B cell (primary cell): ENCODE measurements at regions not wholly inside any gene's neighbourhood (a gene's known extent, or its start where the extent isn't known, plus 50 kb on each side); places are given as distances from the start of the nearest gene placed in this dataset.
"Not testable (repeated sequence)": the region's sequence is repeated elsewhere in the genome, so short reads cannot be mapped to it uniquely, and the experiment has no call there.

Experiments
- ATAC-seq: fragments of 200-7000 bp; cut with Tn5 transposase; one replicate; pipeline ENCODE4 v1.10.0; 2021; ENCODE audit warnings: low read depth, mild to moderate bottlenecking, moderate number of reproducible peaks, moderate library complexity
- CTCF ChIA-PET: fragments of 350-600 bp; sonication (Branson Sonifier 250); formaldehyde crosslinking; loops from one replicate; lab custom pipeline; 2021; ENCODE audit warnings: antibody characterized with exemption, inconsistent platforms; lab: Charles Lee
- POLR2A ChIA-PET: fragments of 350-600 bp; sonication (Branson Sonifier 250); formaldehyde crosslinking; loops from one replicate; lab custom pipeline; 2021; ENCODE audit warnings: antibody characterized with exemption; lab: Charles Lee
- DNase-seq: peaks from one replicate; pipeline ENCODE4 v3.0.0; 2013
- H2AFZ ChIP-seq: 2 replicates; pipeline ENCODE4 v1.6.1; 2012; ENCODE audit warnings: mild to moderate bottlenecking, low read depth, low read length; ENCODE audit not compliant: insufficient read depth, poor library complexity, severe bottlenecking
- H3K27ac ChIP-seq, 2 donors: 1 replicate in 1 of 2; 2 replicates in 1 of 2; pipeline ENCODE4 v1.5.1; 2012 to 2013; ENCODE audit warnings: low read length in 2 of 2, mild to moderate bottlenecking in 2 of 2, moderate library complexity in 1 of 2
- H3K27me3 ChIP-seq, 4 experiments: fragments of 200-600 bp in 1 of 4; sonication (generic) in 1 of 4; replicated peaks in 1 of 4; 1 replicate in 2 of 4; 2 replicates in 2 of 4; pipeline versions ENCODE4 v1.6.1 to v1.7.0; 2013 to 2016; ENCODE audit warnings: low read length in 3 of 4, mild to moderate bottlenecking in 2 of 4, mixed read lengths in 1 of 4, moderate library complexity in 1 of 4; ENCODE audit not compliant: insufficient read depth in 4 of 4, control insufficient read depth in 3 of 4; ENCODE audit errors: control extremely low read depth in 1 of 4
- H3K36me3 ChIP-seq, 2 experiments: replicated peaks in 1 of 2; 1 replicate in 1 of 2; 2 replicates in 1 of 2; pipeline versions ENCODE4 v1.6.1 to v1.7.1; 2013; ENCODE audit warnings: low read length in 1 of 2; ENCODE audit not compliant: insufficient read depth in 2 of 2, control insufficient read depth in 1 of 2; ENCODE audit errors: control extremely low read depth in 1 of 2, extremely low read depth in 1 of 2
- H3K4me1 ChIP-seq, 2 donors: fragments of 200-600 bp in 1 of 2; sonication (generic) in 1 of 2; 1 replicate in 1 of 2; 2 replicates in 1 of 2; pipeline versions ENCODE4 v1.5.1 to v1.6.1; 2013 to 2017; ENCODE audit warnings: low read length in 2 of 2; ENCODE audit not compliant: control insufficient read depth in 2 of 2, insufficient read depth in 2 of 2
- H3K4me2 ChIP-seq: replicated peaks from 2 replicates; pipeline ENCODE3; 2012; ENCODE audit warnings: mild to moderate bottlenecking, low read depth, low read length; ENCODE audit not compliant: poor library complexity, severe bottlenecking
- H3K4me3 ChIP-seq, 5 experiments: fragments of 200-600 bp in 1 of 5; sonication (generic) in 1 of 5; 1 replicate in 3 of 5; 2 replicates in 2 of 5; pipeline versions ENCODE4 v1.5.1 to v1.7.0; 2011 to 2016; ENCODE audit warnings: low read length in 4 of 5, mild to moderate bottlenecking in 4 of 5, low read depth in 2 of 5, control low read depth in 1 of 5, moderate library complexity in 1 of 5; ENCODE audit not compliant: insufficient read depth in 1 of 5; ENCODE audit errors: control extremely low read depth in 1 of 5, extremely low read depth in 1 of 5
- H3K79me2 ChIP-seq: fragments of 200-600 bp; sonication (generic); one replicate; pipeline ENCODE4 v1.6.0; 2016; ENCODE audit warnings: low read length; ENCODE audit not compliant: control insufficient read depth, insufficient read depth
- H3K9ac ChIP-seq: fragments of 200-600 bp; sonication (generic); 2 replicates; pipeline ENCODE4 v1.6.1; 2017; ENCODE audit warnings: mild to moderate bottlenecking, low read length, moderate library complexity
- H3K9me3 ChIP-seq, 3 donors: one replicate each; pipeline versions ENCODE4 v1.6.1 to v1.7.1; 2013; ENCODE audit warnings: low read length in 2 of 3; ENCODE audit not compliant: control insufficient read depth in 2 of 3, insufficient read depth in 1 of 3; ENCODE audit errors: control extremely low read depth in 1 of 3
- H4K20me1 ChIP-seq: 2 replicates; pipeline ENCODE4 v1.6.0; 2012; ENCODE audit warnings: mild to moderate bottlenecking, low read length; ENCODE audit not compliant: insufficient read depth, control insufficient read depth, poor library complexity, severe bottlenecking
- H3K27ac Mint-ChIP-seq: one replicate; pipeline ENCODE4 v1.8.0; 2021; ENCODE audit warnings: mixed read lengths
- H3K27me3 Mint-ChIP-seq: one replicate; pipeline ENCODE4 v1.8.0; 2021; ENCODE audit warnings: mixed read lengths
- H3K4me1 Mint-ChIP-seq: one replicate; pipeline ENCODE4 v1.8.0; 2021; ENCODE audit warnings: mixed read lengths
- H3K4me3 Mint-ChIP-seq: one replicate; pipeline ENCODE4 v1.8.0; 2021; ENCODE audit warnings: mixed read lengths
- H3K9me3 Mint-ChIP-seq: one replicate; pipeline ENCODE4 v1.8.0; 2022; ENCODE audit warnings: mixed read lengths; ENCODE audit not compliant: insufficient read depth
- WGBS: methylation state at CpG from one replicate; pipeline ENCODE4 v1.1.5; 2013; ENCODE audit warnings: missing lambda C conversion rate; ENCODE audit not compliant: insufficient coverage; 5-methylcytosine and 5-hydroxymethylcytosine counted together
- intact Hi-C: fragments of 100-400 bp; cut with micrococcal nuclease; formaldehyde crosslinking; loops from one replicate; pipeline ENCODE4 v1.10.0; 2022

DNA sequence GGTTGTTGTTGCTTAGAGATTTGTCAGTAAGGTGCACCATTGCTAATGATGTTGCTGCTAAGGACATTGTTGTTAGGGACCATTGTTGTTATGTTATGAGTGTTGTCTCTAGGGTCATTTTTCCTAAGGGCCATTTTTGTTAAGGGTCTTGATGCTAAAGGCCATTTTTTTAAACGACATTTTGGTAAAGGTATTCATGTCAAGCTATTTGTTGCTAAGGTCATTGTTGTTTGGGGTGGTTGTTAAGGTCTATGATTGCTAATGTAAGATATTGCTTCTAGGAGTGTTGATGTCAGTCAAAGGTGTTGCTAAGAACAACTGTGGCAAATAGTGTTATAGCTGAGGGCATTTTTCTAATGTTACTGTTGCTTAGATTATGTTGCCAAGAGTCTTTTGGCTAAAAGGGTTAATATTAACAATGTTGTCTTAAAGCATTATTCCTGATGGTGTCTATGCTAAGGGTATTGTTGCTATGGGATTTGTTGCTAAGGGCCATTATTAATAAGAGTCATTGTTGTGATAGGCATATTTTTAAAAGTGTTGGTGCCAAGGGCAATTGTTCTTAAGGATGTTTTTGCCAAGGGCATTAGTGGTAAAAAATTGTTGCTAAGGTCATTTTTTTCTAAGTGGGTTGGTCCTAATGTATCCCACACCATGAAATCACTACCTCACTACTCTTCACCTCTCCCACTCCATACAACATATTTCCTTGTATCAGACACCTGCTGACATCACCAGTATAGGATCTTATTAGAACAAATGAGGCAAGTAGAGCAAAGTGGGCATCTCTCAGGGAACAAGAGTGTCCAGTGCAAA, 56.2 kb downstream of the SPATA31A6 start:
- CTCF ChIA-PET, POLR2A ChIA-PET, H4K20me1 ChIP-seq, H3K27me3 ChIP-seq, H3K4me1 Mint-ChIP-seq, H3K36me3 ChIP-seq, H3K9me3 ChIP-seq, intact Hi-C loops, H3K4me3 Mint-ChIP-seq, H3K4me3 ChIP-seq, H3K9ac ChIP-seq, H3K27me3 Mint-ChIP-seq, H3K4me1 ChIP-seq, H3K4me2 ChIP-seq, H3K9me3 Mint-ChIP-seq, H3K27ac ChIP-seq, DNase-seq, H3K79me2 ChIP-seq, H2AFZ ChIP-seq, H3K27ac Mint-ChIP-seq, ATAC-seq: not testable (repeated sequence)
- WGBS, result 40% methylated on average over 1 of the region's 1 CpG

DNA sequence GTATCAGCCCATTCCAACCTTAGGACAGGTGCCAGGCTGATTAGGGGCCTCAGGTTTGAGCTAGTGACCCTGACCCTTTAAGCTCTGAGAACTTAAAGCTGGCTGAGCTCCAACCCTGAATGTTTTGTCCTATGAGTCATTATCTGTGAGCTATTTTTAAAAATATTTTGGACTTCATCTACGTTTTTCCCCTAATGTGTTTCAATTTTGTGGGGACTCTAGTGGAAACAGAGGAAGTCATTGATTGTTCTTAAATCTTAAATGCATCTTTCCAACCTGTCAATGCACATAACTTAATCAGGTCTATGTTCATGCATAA, 56.8 kb downstream of the SPATA31A6 start:
- H3K27me3 ChIP-seq, H4K20me1 ChIP-seq, H3K36me3 ChIP-seq, H2AFZ ChIP-seq, DNase-seq, H3K27ac ChIP-seq, ATAC-seq, H3K4me1 Mint-ChIP-seq, H3K79me2 ChIP-seq, POLR2A ChIA-PET, H3K9me3 ChIP-seq, H3K27me3 Mint-ChIP-seq, H3K4me3 Mint-ChIP-seq, CTCF ChIA-PET, H3K4me1 ChIP-seq, H3K4me2 ChIP-seq, H3K9ac ChIP-seq, H3K9me3 Mint-ChIP-seq, H3K27ac Mint-ChIP-seq, H3K4me3 ChIP-seq, intact Hi-C loops: not testable (repeated sequence)
- WGBS, result no CpG with 5 or more reads among the region's 1 CpG

DNA sequence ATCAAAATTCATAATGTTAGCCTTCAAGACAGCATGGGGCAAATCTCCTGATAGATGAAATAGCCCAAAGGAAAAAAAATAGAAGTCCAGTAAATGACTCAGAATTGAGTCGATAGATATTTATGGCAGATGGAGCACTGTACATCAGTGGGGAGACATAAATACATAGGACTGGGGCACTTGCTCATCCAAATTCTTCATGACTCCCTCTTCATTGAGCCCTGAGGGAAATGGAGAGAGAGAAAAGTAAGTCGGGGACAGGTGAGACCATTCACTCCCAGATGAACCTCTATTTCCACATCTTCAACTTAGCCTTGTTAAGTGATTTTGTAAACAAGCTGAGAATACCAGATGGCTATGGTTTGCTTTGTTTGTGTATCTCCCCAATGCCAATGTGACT, 59.8 kb downstream of the SPATA31A6 start:
- H2AFZ ChIP-seq, H3K4me3 ChIP-seq, H3K9me3 Mint-ChIP-seq, H3K4me2 ChIP-seq, H3K27me3 Mint-ChIP-seq, H3K4me1 ChIP-seq, ATAC-seq, H3K27ac ChIP-seq, H3K4me3 Mint-ChIP-seq, H3K36me3 ChIP-seq, H3K9ac ChIP-seq, H3K79me2 ChIP-seq, H4K20me1 ChIP-seq, H3K9me3 ChIP-seq, CTCF ChIA-PET, DNase-seq, H3K4me1 Mint-ChIP-seq, POLR2A ChIA-PET, H3K27me3 ChIP-seq, H3K27ac Mint-ChIP-seq, intact Hi-C loops: not testable (repeated sequence)
- no CpG with 5 or more reads among the region's 2 CpGs for WGBS

GRCh38 chr9:42243822-42244221, 60.4 kb downstream of the SPATA31A6 start:
- H3K9ac ChIP-seq, DNase-seq, H2AFZ ChIP-seq, CTCF ChIA-PET, H3K4me3 ChIP-seq, intact Hi-C loops, H4K20me1 ChIP-seq, H3K36me3 ChIP-seq, H3K4me1 ChIP-seq, H3K4me2 ChIP-seq, ATAC-seq, POLR2A ChIA-PET, H3K27me3 ChIP-seq, H3K27me3 Mint-ChIP-seq, H3K27ac ChIP-seq, H3K9me3 Mint-ChIP-seq, H3K27ac Mint-ChIP-seq, H3K79me2 ChIP-seq, H3K4me1 Mint-ChIP-seq, H3K4me3 Mint-ChIP-seq, H3K9me3 ChIP-seq: not testable (repeated sequence)
- no CpG with 5 or more reads among the region's 3 CpGs for WGBS
